SU-DHL-6 (cell line): ENCODE measurements at regions not wholly inside any gene's neighbourhood (a gene's known extent, or its start where the extent isn't known, plus 50 kb on each side); places are given as distances from the start of the nearest gene placed in this dataset.

Source experiments
- H2AFZ ChIP-seq: fragments of 200-600 bp; sonication (generic); 2 replicates; pipeline ENCODE4 v1.6.1; 2014; ENCODE audit warnings: low read depth, mild to moderate bottlenecking, moderate library complexity, mixed read lengths, antibody characterized with exemption, low read length; ENCODE audit not compliant: severe bottlenecking
- H3F3A ChIP-seq: fragments of 200-600 bp; shearing (Covaris generic); 2 replicates; pipeline ENCODE4 v1.6.0; 2016; ENCODE audit warnings: antibody characterized with exemption, mild to moderate bottlenecking; ENCODE audit not compliant: insufficient read depth
- H3K27ac ChIP-seq: fragments of 200-600 bp; sonication (generic); 2 replicates; pipeline ENCODE4 v1.5.1; 2016; ENCODE audit warnings: low read depth, mild to moderate bottlenecking, low read length, moderate library complexity, mixed read lengths
- H3K27me3 ChIP-seq: fragments of 200-600 bp; sonication (generic), shearing (Covaris generic); 2 replicates; pipeline ENCODE4 v1.6.0; 2014; ENCODE audit warnings: mild to moderate bottlenecking, low read length
- H3K36me3 ChIP-seq: fragments of 200-600 bp; sonication (generic); 2 replicates; pipeline ENCODE4 v1.6.1; 2014; ENCODE audit warnings: mild to moderate bottlenecking, low read length, mixed read lengths
- H3K4me2 ChIP-seq: fragments of 300-600, 200-600 bp; shearing (Covaris generic), sonication (generic); 2 replicates; pipeline ENCODE4 v1.6.0; 2014; ENCODE audit warnings: low read length, low read depth, mild to moderate bottlenecking; ENCODE audit not compliant: poor library complexity, severe bottlenecking
- H3K4me3 ChIP-seq: fragments of 200-600 bp; sonication (generic); 2 replicates; pipeline ENCODE4 v1.5.1; 2014; ENCODE audit warnings: antibody characterized with exemption, low read length, mild to moderate bottlenecking, mixed read lengths; ENCODE audit not compliant: insufficient read depth, poor library complexity, severe bottlenecking
- H3K79me2 ChIP-seq: fragments of 200-600 bp; sonication (generic); 2 replicates; pipeline ENCODE4 v1.6.1; 2014; ENCODE audit warnings: mild to moderate bottlenecking, low read length, moderate library complexity; ENCODE audit not compliant: insufficient read depth
- H3K9ac ChIP-seq: fragments of 200-600 bp; sonication (generic); 2 replicates; pipeline ENCODE4 v1.7.0; 2014; ENCODE audit warnings: mild to moderate bottlenecking, low read length
- H3K9me2 ChIP-seq: fragments of 200-600 bp; sonication (generic); replicated peaks from 2 replicates; pipeline ENCODE4 v1.6.1; 2014; ENCODE audit warnings: low read length; ENCODE audit not compliant: insufficient read depth
- H3K9me3 ChIP-seq: fragments of 200-600 bp; sonication (generic); 2 replicates; pipeline ENCODE4 v1.6.1; 2014; ENCODE audit warnings: low read length, mixed read lengths; ENCODE audit not compliant: insufficient read depth
- H4K20me1 ChIP-seq: fragments of 200-600 bp; sonication (generic); 2 replicates; pipeline ENCODE4 v1.6.1; 2014; ENCODE audit warnings: low read depth, mild to moderate bottlenecking, antibody characterized with exemption, low read length, moderate library complexity, mixed read lengths
- CTCF ChIP-seq: fragments of 200-600 bp; sonication (generic); IDR thresholded peaks from one replicate; pipeline ENCODE4 v1.5.1; 2017; ENCODE audit warnings: antibody characterized with exemption, mild to moderate bottlenecking, low read length, moderate library complexity; ENCODE audit not compliant: insufficient read depth, poor library complexity, severe bottlenecking
- EZH2phosphoT487 ChIP-seq: fragments of 200-600 bp; sonication (generic), shearing (Covaris generic); conservative IDR thresholded peaks from 2 replicates; pipeline ENCODE4 v1.6.1; 2018; ENCODE audit warnings: mild to moderate bottlenecking, antibody characterized with exemption, low read length, moderate library complexity, mixed read lengths

- Histone ChIP-seq H3K27ac (no peak overlapping the region), H3K9me3 (no peaks in the 10 kb centered on the region), H3K79me2 (no peaks in the 10 kb centered on the region), H3K27me3 (no peaks in the 10 kb centered on the region), H3K9ac (no peak overlapping the region), H3K4me3 (no peak overlapping the region), H2AFZ (no peak overlapping the region), H3K4me2 (no peak overlapping the region), H3K36me3 (no peaks in the 10 kb centered on the region), H3K9me2 (no peaks in the 10 kb centered on the region), H4K20me1 (no peaks in the 10 kb centered on the region), H3F3A (no peaks in the 10 kb centered on the region)
- TF ChIP-seq EZH2phosphoT487: no peak
- no peak for TF ChIP-seq CTCF
Observed at GRCh38 chr9:96079779-96080178, 204.3 kb downstream of the ERCC6L2 start.

- H2AFZ ChIP-seq: no peak overlapping the region
- H3K27me3 ChIP-seq: no peaks in the 10 kb centered on the region
- no peaks in the 10 kb centered on the region for H3K9me3 ChIP-seq
- no peak overlapping the region for H3K4me2 ChIP-seq
- TF ChIP-seq EZH2phosphoT487 (no peak), CTCF (no peak)
- H3F3A ChIP-seq: no peaks in the 10 kb centered on the region
- H3K4me3 ChIP-seq: no peak overlapping the region
- H3K36me3 ChIP-seq: no peaks in the 10 kb centered on the region
- H4K20me1 ChIP-seq: no peaks in the 10 kb centered on the region
- no peaks in the 10 kb centered on the region for H3K79me2 ChIP-seq
- H3K27ac ChIP-seq: no peak overlapping the region
- H3K9ac ChIP-seq: no peak overlapping the region
- H3K9me2 ChIP-seq: no peaks in the 10 kb centered on the region
Observed at GRCh38 chr9:96078897-96079490, 203.5 kb downstream of the ERCC6L2 start.

- Histone ChIP-seq H3K27ac (no peak overlapping the region), H3K27me3 (no peaks in the 10 kb centered on the region), H3K9me3 (no peaks in the 10 kb centered on the region), H4K20me1 (no peaks in the 10 kb centered on the region), H3K4me2 (no peak overlapping the region), H3K9me2 (no peaks in the 10 kb centered on the region), H3K79me2 (no peaks in the 10 kb centered on the region), H2AFZ (no peak overlapping the region), H3K4me3 (no peak overlapping the region), H3K9ac (no peak overlapping the region), H3K36me3 (no peaks in the 10 kb centered on the region), H3F3A (no peaks in the 10 kb centered on the region)
- no peak for TF ChIP-seq EZH2phosphoT487
- TF ChIP-seq CTCF: no peak
Observed at GRCh38 chr9:96075757-96076156, 200.3 kb downstream of the ERCC6L2 start.

GRCh38 chr9:96075111-96075510 lies 199.6 kb downstream of the ERCC6L2 start:
- Histone ChIP-seq H3K9me3 (no peaks in the 10 kb centered on the region), H2AFZ (no peak overlapping the region), H4K20me1 (no peaks in the 10 kb centered on the region), H3K4me2 (no peak overlapping the region), H3K9me2 (no peaks in the 10 kb centered on the region), H3F3A (no peaks in the 10 kb centered on the region), H3K9ac (no peak overlapping the region), H3K27ac (no peak overlapping the region), H3K27me3 (no peaks in the 10 kb centered on the region), H3K36me3 (no peaks in the 10 kb centered on the region), H3K4me3 (no peak overlapping the region), H3K79me2 (no peaks in the 10 kb centered on the region)
- TF ChIP-seq EZH2phosphoT487: no peak
- no peak for TF ChIP-seq CTCF
